ENCODE measurements at regions not wholly inside any gene's neighbourhood (a gene's known extent, or its start where the extent isn't known, plus 50 kb on each side); places are given as distances from the start of the nearest gene placed in this dataset.
"Not testable (repeated sequence)": the region's sequence is repeated elsewhere in the genome, so short reads cannot be mapped to it uniquely, and the experiment has no call there.

DNA sequence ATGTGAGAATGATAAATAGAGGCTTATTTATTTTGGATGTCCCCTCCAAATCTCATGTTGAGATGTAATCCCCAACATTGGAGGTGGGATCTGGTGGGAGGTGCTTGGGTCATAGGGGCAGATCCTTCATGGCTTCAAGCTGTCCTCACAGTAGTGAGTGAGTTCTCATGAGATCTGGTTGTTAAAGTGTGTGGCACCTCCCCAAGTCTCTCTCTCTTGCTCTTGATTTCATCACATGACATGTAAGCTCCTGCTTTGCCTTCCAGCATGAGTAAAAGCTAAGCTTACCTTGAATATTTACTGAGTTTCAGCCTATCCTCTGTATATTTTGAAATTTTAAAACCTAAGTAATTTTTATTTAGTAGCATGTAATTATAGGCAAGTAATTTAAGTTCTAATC is 444.9 kb downstream of the ARL4A start:
- ChIA-PET POLR2A (ENCODE audit: low non-redundant PET) (no interaction called here), CTCF (interaction anchor here (0.5 to 0.9 kb wide), 2 partner anchors 442 to 494 kb away, joined by 3 to 5 read pairs; no protein-coding TSS in a partner anchor)
- no peak for DNase-seq (ENCODE audit: low spot score)
- no peak overlapping the region for H3K27ac ChIP-seq
- TF ChIP-seq, protein P1, sequence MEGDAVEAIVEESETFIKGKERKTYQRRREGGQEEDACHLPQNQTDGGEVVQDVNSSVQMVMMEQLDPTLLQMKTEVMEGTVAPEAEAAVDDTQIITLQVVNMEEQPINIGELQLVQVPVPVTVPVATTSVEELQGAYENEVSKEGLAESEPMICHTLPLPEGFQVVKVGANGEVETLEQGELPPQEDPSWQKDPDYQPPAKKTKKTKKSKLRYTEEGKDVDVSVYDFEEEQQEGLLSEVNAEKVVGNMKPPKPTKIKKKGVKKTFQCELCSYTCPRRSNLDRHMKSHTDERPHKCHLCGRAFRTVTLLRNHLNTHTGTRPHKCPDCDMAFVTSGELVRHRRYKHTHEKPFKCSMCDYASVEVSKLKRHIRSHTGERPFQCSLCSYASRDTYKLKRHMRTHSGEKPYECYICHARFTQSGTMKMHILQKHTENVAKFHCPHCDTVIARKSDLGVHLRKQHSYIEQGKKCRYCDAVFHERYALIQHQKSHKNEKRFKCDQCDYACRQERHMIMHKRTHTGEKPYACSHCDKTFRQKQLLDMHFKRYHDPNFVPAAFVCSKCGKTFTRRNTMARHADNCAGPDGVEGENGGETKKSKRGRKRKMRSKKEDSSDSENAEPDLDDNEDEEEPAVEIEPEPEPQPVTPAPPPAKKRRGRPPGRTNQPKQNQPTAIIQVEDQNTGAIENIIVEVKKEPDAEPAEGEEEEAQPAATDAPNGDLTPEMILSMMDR (conservative IDR thresholded peaks at IDR 0.05; ENCODE audit: low read depth), result no peak

DNA sequence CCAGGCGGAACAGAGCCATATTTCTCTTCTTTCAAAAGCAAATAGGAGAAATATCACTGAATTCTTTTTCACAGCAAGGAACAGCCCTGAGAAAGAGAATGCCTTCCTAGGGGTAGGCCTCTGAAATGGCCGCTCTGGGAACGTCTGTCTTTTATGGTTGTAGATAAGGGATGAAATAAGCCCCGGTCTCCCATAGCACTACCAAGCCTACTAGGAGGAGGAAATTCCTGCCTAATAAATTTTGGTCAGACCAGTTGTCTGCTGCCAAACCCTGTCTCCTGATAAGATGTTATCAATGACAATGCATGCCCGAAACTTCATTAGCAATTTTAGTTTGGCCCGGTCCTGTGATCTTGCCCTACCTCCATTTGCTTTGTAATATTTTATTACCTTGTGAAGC is 448.9 kb downstream of the ARL4A start:
- DNase-seq (ENCODE audit: low spot score); POLR2A ChIA-PET (ENCODE audit: low non-redundant PET); CTCF ChIA-PET; H3K27ac ChIP-seq: not testable (repeated sequence)

DNA sequence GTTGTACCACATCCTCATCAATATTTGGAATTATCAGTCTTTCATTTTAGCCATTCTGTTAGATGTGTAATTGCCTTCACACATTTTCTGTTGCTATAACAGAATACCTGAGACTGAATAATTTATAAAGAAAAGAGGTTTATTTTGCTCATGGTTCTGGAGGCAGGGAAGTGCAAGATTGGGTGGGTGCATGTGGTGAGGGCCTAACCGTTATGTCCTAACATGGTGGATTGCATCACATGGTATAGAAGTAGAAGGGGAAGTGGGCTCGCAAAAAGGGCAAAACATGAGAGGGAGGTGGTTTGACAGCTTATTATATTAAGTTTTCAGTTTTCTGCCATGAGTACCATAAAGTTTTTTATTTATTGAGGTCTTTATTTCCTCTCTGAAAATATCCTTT is 452.0 kb downstream of the ARL4A start:
- CTCF ChIA-PET, result no interaction called here
- no peak overlapping the region for H3K27ac ChIP-seq
- POLR2A ChIA-PET (ENCODE audit: low non-redundant PET), result no interaction called here
- TF ChIP-seq, protein P1 (conservative IDR thresholded peaks at IDR 0.05; ENCODE audit: low read depth), result no peak
- no peak for DNase-seq (ENCODE audit: low spot score)

DNA sequence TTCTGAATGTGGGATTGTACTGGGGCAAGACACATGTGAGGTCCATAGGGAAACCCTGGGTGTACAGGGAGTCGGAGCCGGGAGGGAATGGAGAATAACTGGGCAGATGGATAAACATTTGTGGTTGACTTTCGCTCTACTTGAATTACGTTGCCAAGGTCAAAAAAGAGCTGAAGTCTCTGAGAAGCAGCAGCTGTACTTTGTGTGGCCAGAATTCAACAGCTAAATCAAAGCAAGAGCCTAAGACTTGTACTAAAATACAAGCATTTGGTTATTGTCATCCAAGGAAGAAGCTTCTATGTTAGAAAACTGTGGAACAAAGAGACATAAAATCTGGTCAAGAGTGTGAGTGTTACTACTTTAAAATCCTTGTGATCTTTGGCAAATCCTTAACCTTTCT is 457.2 kb downstream of the ARL4A start:
- ChIA-PET POLR2A (ENCODE audit: low non-redundant PET) (no interaction called here), CTCF (interaction anchor here (0.7 kb wide), 1 partner anchor 19 kb away, joined by 6 read pairs; no protein-coding TSS in a partner anchor)
- TF ChIP-seq, protein P1 (conservative IDR thresholded peaks at IDR 0.05; ENCODE audit: low read depth), result no peak
- no peak overlapping the region for H3K27ac ChIP-seq
- DNase-seq (ENCODE audit: low spot score), result no peak

DNA sequence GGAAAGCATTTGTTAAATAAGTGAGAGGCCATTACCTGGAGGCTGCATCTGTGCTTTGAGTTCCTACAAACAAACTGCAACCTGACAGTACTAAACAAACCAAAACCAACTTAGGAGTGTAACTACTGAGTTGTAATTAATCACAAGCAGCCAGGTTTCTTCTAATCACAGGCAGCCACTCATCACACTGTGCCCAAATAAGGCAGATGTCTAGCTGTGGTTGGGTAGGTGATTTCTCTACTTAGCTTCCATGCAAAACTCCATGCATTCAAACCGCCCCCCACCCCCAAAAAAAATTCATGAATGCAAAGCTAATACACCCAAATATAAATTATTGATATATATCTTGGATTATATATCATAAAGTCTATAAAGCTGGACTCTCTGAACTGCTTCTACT is 461.1 kb downstream of the ARL4A start:
- CTCF ChIA-PET, result interaction anchor here (0.6 kb wide), 1 partner anchor 114 kb away, joined by 5 read pairs; no protein-coding TSS in a partner anchor
- TF ChIP-seq, protein P1 (conservative IDR thresholded peaks at IDR 0.05; ENCODE audit: low read depth), result no peak
- POLR2A ChIA-PET (ENCODE audit: low non-redundant PET), result no interaction called here
- no peak for DNase-seq (ENCODE audit: low spot score)
- H3K27ac ChIP-seq, result no peak overlapping the region

DNA sequence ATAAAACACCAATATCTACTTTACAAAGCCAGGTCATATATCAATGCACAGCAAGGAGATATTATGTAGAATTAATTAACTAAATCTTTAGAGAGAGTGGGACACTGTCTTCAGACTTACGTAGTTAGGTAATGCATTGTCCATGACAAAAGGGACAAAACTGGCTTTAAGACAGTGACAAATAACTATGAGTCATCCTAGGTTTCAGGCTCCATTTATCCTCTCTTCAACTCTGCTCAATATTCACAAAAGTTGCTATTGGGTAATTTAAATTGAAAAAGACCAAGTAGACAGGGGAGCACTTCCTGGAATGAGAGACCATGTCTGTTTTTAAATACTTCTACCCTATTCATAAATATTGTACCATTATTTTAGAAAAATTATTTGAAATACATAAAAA is 464.5 kb downstream of the ARL4A start:
- CTCF ChIA-PET, result interaction anchor here (0.7 kb wide), 1 partner anchor 452 kb away, joined by 3 read pairs; no protein-coding TSS in a partner anchor
- POLR2A ChIA-PET (ENCODE audit: low non-redundant PET), result no interaction called here
- TF ChIP-seq, protein P1 (conservative IDR thresholded peaks at IDR 0.05; ENCODE audit: low read depth), result no peak
- H3K27ac ChIP-seq, result no peak overlapping the region
- DNase-seq (ENCODE audit: low spot score), result no peak

DNA sequence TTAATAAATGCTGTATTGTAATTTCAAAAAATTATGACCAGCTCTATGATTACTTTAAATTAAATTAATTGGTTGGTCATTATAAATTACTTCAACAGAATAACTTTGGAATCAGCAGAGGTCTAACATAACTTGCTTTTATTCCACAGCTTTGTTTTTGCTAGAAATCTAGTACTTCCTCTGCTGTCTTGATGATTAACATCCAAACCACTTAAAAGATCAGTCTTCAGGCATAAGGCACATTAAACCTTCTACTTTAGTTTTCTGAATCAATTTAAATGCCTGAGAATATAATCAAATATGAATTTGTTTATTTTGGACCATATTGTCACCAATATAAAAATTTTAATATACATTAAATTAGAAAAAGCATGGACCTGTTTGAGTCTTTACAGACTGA is 465.3 kb downstream of the ARL4A start:
- DNase-seq (ENCODE audit: low spot score), result no peak
- no peak overlapping the region for H3K27ac ChIP-seq
- ChIA-PET CTCF (interaction anchor here (0.6 kb wide), 2 partner anchors 1023 to 1751 kb away, joined by 3 read pairs; no protein-coding TSS in a partner anchor), POLR2A (ENCODE audit: low non-redundant PET) (no interaction called here)
- TF ChIP-seq, protein P1 (conservative IDR thresholded peaks at IDR 0.05; ENCODE audit: low read depth), result no peak

All from RWPE1 (cell line).